Prostate gland (tissue), 2 donors: ENCODE measurements at regions not wholly inside any gene's neighbourhood (a gene's known extent, or its start where the extent isn't known, plus 50 kb on each side); places are given as distances from the start of the nearest gene placed in this dataset.

Source experiments
- DNase-seq: peaks from one replicate; pipeline ENCODE4 v3.0.0-alpha.2; 2019; ENCODE audit warnings: low spot score
- H3K27ac ChIP-seq, 2 donors: fragments of 200-600 bp; sonication (generic); 2 replicates each; pipeline ENCODE4 v1.5.1; 2017 to 2019
- H3K27me3 ChIP-seq: fragments of 200-600 bp; sonication (generic); replicated peaks from 2 replicates; pipeline ENCODE4 v1.5.1; 2019; ENCODE audit not compliant: insufficient read depth
- H3K36me3 ChIP-seq, 2 donors: fragments of 200-600 bp; sonication (generic); 1 replicate in 1 of 2; 2 replicates in 1 of 2; pipeline versions ENCODE4 v1.5.1 to v1.8.1; 2017 to 2019
- H3K4me1 ChIP-seq: fragments of 200-600 bp; sonication (generic); replicated peaks from 2 replicates; pipeline ENCODE4 v1.5.1; 2019
- H3K4me3 ChIP-seq, 2 donors: fragments of 200-600 bp; sonication (generic); 2 replicates each; pipeline ENCODE4 v1.5.1; 2017 to 2019
- H3K9me3 ChIP-seq: fragments of 200-600 bp; sonication (generic); 2 replicates; pipeline ENCODE4 v1.5.1; 2017
- CTCF ChIP-seq, 4 experiments: fragments of 200-600 bp in 2 of 4; fragments of 450-650 bp in 2 of 4; sonication (generic) in 2 of 4; IDR thresholded peaks; 1 replicate in 3 of 4; 2 replicates in 1 of 4; pipeline ENCODE4 v1.5.1; 2016 to 2019; ENCODE audit warnings: antibody characterized with exemption in 4 of 4, mild to moderate bottlenecking in 2 of 4, moderate library complexity in 2 of 4
- POLR2A ChIP-seq: fragments of 450-650 bp; IDR thresholded peaks from one replicate; pipeline ENCODE4 v1.6.1; 2016; ENCODE audit warnings: antibody characterized with exemption, mild to moderate bottlenecking
- POLR2AphosphoS5 ChIP-seq: sonication (generic); formaldehyde crosslinking; IDR thresholded peaks from one replicate; pipeline ENCODE4 v1.6.1; 2017; ENCODE audit warnings: antibody characterized with exemption
- WGBS: methylation state at CpG from one replicate; pipeline ENCODE4 v1.1.5; 2018; 5-methylcytosine and 5-hydroxymethylcytosine counted together
- intact Hi-C: fragments of 100-400 bp; cut with DNase I; formaldehyde crosslinking; loops from one replicate; pipeline ENCODE4 v1.14.2; 2022

DNA sequence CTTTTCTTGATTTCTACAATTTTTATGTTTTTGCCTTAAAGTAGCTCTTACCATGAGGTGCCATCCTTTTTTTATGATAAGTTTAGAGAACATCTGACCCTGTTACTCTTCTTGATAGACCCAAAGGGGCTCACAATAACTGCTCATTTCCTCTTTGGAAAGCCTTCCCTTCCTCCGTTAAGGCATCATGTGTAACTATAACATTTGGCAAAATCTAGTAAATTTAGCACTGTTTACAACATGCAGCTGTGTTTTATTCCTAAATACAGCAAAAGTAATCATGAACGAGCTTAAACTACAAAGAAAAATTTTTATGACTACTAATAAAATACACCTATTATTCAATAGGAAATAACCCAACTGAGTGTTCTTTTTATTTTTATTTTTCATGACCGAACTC lies 705.1 kb downstream of the MAT2B start:
- Histone ChIP-seq H3K4me3 (no peak overlapping the region), H3K27me3 (no peaks in the 10 kb centered on the region), H3K27ac (no peak overlapping the region), H3K4me1 (no peaks in the 10 kb centered on the region), H3K36me3 (no peaks in the 10 kb centered on the region), H3K9me3 (no peaks in the 10 kb centered on the region)
- intact Hi-C loops = no loop called here
- TF ChIP-seq POLR2A (no peak), CTCF (IDR thresholded peaks at IDR 0.05) (no peak), POLR2AphosphoS5 (no peak)
- DNase-seq = no peak
- 29% methylated on average over 3 of the region's 3 CpGs for WGBS

GRCh38 chr5:164214698-164215097 lies 709.3 kb downstream of the MAT2B start:
- H3K36me3 ChIP-seq = no peaks in the 10 kb centered on the region
- WGBS = 96% methylated on average over 1 of the region's 1 CpG
- no peaks in the 10 kb centered on the region for H3K4me1 ChIP-seq
- H3K9me3 ChIP-seq = no peaks in the 10 kb centered on the region
- DNase-seq = no peak
- intact Hi-C loops = no loop called here
- TF ChIP-seq POLR2A = no peak
- no peak for TF ChIP-seq POLR2AphosphoS5
- TF ChIP-seq CTCF (IDR thresholded peaks at IDR 0.05) = no peak
- H3K27ac ChIP-seq = no peak overlapping the region
- no peaks in the 10 kb centered on the region for H3K27me3 ChIP-seq
- H3K4me3 ChIP-seq = no peak overlapping the region

GRCh38 chr5:164217464-164217863 lies 712.0 kb downstream of the MAT2B start:
- TF ChIP-seq CTCF (IDR thresholded peaks at IDR 0.05) = no peak
- no peak for TF ChIP-seq POLR2A
- no peak for TF ChIP-seq POLR2AphosphoS5
- Histone ChIP-seq H3K27ac (no peak overlapping the region), H3K36me3 (no peaks in the 10 kb centered on the region), H3K9me3 (no peaks in the 10 kb centered on the region), H3K4me1 (no peaks in the 10 kb centered on the region), H3K27me3 (no peaks in the 10 kb centered on the region), H3K4me3 (no peak overlapping the region)
- DNase-seq = no peak
- WGBS = 82% methylated on average over 1 of the region's 1 CpG
- intact Hi-C loops = no loop called here

DNA sequence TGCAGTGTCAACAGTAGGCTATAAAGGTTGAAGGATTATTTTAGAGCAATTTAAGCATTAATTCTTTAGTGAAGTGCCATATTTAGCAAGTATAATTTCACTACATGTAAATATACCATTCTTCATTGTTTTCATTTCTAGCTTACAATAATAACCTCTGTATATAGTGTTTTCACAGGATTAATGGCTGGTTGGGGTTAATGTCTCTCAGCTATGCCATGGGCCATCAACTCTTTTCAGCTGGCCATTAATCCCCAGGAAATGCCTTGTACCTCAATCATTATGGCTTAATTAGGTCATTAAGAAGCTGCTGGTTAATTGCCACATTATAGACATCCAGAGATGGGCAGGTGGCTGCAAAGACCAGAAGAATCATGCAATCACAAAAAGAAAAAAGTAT lies 715.1 kb downstream of the MAT2B start:
- intact Hi-C loops = no loop called here
- Histone ChIP-seq H3K27me3 (no peaks in the 10 kb centered on the region), H3K36me3 (no peaks in the 10 kb centered on the region), H3K27ac (no peak overlapping the region), H3K4me1 (no peaks in the 10 kb centered on the region), H3K4me3 (no peak overlapping the region), H3K9me3 (no peaks in the 10 kb centered on the region)
- DNase-seq = no peak
- TF ChIP-seq CTCF (IDR thresholded peaks at IDR 0.05) = no peak
- no peak for TF ChIP-seq POLR2A
- TF ChIP-seq POLR2AphosphoS5 = no peak

DNA sequence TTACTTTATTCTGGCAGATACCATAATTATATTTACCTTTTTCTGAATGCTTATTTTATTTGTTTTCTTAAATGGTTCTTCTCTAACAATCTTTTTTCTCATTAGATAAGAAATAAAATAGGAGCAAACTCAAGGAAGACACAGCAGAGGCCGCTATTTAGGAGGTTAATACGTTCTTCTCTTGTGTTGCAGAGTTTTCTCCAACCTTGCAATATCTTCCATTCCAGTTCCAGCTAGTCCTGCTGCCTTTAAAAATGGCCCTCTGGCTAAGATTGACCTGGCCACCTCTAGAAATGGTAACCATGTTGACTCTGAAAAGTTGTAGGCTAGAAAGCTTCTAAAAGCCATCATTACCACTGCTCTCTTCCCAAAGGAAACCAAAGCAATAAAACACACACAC lies 718.8 kb downstream of the MAT2B start:
- Histone ChIP-seq H3K27ac (no peak overlapping the region), H3K4me3 (no peak overlapping the region), H3K36me3 (no peaks in the 10 kb centered on the region), H3K9me3 (no peaks in the 10 kb centered on the region), H3K4me1 (no peaks in the 10 kb centered on the region), H3K27me3 (no peaks in the 10 kb centered on the region)
- WGBS = 92% methylated on average over 2 of the region's 2 CpGs
- TF ChIP-seq POLR2AphosphoS5 (no peak), POLR2A (no peak), CTCF (IDR thresholded peaks at IDR 0.05) (no peak)
- no peak for DNase-seq
- intact Hi-C loops = no loop called here
